ENCODE measurements at regions not wholly inside any gene's neighbourhood (a gene's known extent, or its start where the extent isn't known, plus 50 kb on each side); places are given as distances from the start of the nearest gene placed in this dataset.

GRCh38 chr13:76239031-76239680 is 603.0 kb downstream of the LMO7 start:
- Histone ChIP-seq H3K27me3 (replicated peaks; ENCODE audit: insufficient read depth) (no peaks in the 10 kb centered on the region), H3F3A (ENCODE audit: insufficient read depth) (no peaks in the 10 kb centered on the region), H3K36me3 (ENCODE audit: low read depth) (no peaks in the 10 kb centered on the region), H3K79me2 (ENCODE audit: insufficient read depth) (no peaks in the 10 kb centered on the region), H4K20me1 (ENCODE audit: insufficient read depth) (no peaks in the 10 kb centered on the region), H3K4me1 (ENCODE audit: insufficient read depth) (no peaks in the 10 kb centered on the region), H3K4me3 (no peak overlapping the region), H3K9me3 (ENCODE audit: low read depth) (no peaks in the 10 kb centered on the region), H2AFZ (no peak overlapping the region), H3K4me2 (ENCODE audit: unreplicated experiment) (no peak overlapping the region), H3K9ac (no peak overlapping the region), H3K27ac (no peak overlapping the region), H3K9me2 (ENCODE audit: insufficient read depth) (no peaks in the 10 kb centered on the region)
- TF ChIP-seq EZH2phosphoT487 (IDR thresholded peaks at IDR 0.05; ENCODE audit: insufficient read depth, low read depth) (no peak), EZH2 (IDR thresholded peaks at IDR 0.05; ENCODE audit: insufficient read depth, poor library complexity, severe bottlenecking) (no peak)
- WGBS, 2 experiments (ENCODE audit: low coverage in 1 of 2, low lambda C conversion rate in 2 of 2, missing lambda C conversion rate in 2 of 2), result 36 to 37% methylated on average over 4 of the region's 4 CpGs
- DNase-seq, result no peak
- in situ Hi-C loops (cut with MboI), result no loop called here

DNA sequence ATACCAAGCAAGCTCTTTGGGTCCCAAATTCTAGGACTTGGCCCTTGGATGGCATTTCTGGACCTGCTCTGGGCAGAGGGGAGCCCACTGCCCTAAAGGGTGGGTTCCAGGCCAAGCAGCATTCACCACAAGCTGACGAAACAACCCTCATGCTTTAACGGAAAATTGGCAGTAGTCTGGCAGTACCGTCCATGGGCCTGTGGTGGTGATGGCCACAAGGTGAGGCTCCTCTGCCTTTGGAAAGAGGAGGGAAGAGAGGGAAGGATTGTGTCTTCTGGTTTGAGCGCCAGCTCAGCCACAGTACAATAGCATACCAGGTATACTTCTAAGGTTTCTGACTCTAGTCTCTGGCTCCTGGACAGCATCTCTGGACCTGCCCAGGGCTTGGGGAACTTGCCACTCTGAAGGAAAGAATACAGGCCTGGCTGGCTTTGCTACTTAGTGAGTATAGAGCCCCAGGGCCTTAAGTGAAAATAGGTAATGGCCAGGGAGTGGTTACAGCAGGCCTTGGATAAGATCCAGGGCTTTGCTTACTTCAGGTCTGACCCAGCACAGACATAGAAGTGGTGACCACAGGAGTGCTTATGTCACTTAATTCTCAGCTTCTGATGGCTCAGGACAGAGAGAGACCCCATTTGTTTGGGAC is 595.5 kb downstream of the LMO7 start:
- Histone ChIP-seq H3K4me1 (ENCODE audit: insufficient read depth) (no peaks in the 10 kb centered on the region), H3K4me3 (no peak overlapping the region), H3K9ac (no peak overlapping the region), H3K79me2 (ENCODE audit: insufficient read depth) (no peaks in the 10 kb centered on the region), H4K20me1 (ENCODE audit: insufficient read depth) (no peaks in the 10 kb centered on the region), H3K27ac (no peak overlapping the region), H3K4me2 (ENCODE audit: unreplicated experiment) (no peak overlapping the region), H3K9me3 (ENCODE audit: low read depth) (no peaks in the 10 kb centered on the region), H3F3A (ENCODE audit: insufficient read depth) (no peaks in the 10 kb centered on the region), H3K27me3 (replicated peaks; ENCODE audit: insufficient read depth) (no peaks in the 10 kb centered on the region), H3K36me3 (ENCODE audit: low read depth) (no peaks in the 10 kb centered on the region), H3K9me2 (ENCODE audit: insufficient read depth) (no peaks in the 10 kb centered on the region), H2AFZ (no peak overlapping the region)
- DNase-seq, result no peak
- TF ChIP-seq EZH2 (IDR thresholded peaks at IDR 0.05; ENCODE audit: insufficient read depth, poor library complexity, severe bottlenecking) (no peak), EZH2phosphoT487 (IDR thresholded peaks at IDR 0.05; ENCODE audit: insufficient read depth, low read depth) (no peak)
- in situ Hi-C loops (cut with MboI), result no loop called here
- WGBS, 2 experiments (ENCODE audit: low coverage in 1 of 2, low lambda C conversion rate in 2 of 2, missing lambda C conversion rate in 2 of 2), result 58 to 70% methylated on average over 4 of the region's 4 CpGs

DNA sequence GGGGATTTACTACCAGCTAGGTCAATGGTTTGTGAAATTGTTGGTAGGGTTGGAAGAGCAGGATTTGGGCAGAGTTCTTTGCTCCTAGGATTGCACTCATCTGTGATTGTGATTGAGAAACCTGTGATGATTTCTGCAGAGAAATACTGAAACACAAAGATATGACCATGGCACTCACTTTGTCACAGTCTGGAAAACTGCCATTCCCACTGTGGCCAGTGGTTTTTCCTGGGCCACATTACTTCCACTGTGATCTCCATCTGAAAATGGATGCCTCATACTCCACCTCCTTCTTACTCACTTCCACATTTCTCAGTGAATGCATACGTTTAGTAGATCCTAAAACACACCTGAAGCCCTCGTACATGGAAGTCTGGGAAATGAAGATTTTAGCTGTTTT is 593.2 kb downstream of the LMO7 start:
- Histone ChIP-seq H3K9ac (no peak overlapping the region), H3K4me1 (ENCODE audit: insufficient read depth) (no peaks in the 10 kb centered on the region), H3K4me3 (no peak overlapping the region), H3K4me2 (ENCODE audit: unreplicated experiment) (no peak overlapping the region), H3K9me2 (ENCODE audit: insufficient read depth) (0 out of 2 replicates have a peak, but pooled peaks cover 3% of the 10 kb centered on the region), H2AFZ (no peak overlapping the region), H4K20me1 (ENCODE audit: insufficient read depth) (no peaks in the 10 kb centered on the region), H3K27me3 (replicated peaks; ENCODE audit: insufficient read depth) (no peaks in the 10 kb centered on the region), H3K36me3 (ENCODE audit: low read depth) (no peaks in the 10 kb centered on the region), H3F3A (ENCODE audit: insufficient read depth) (no peaks in the 10 kb centered on the region), H3K9me3 (ENCODE audit: low read depth) (no peaks in the 10 kb centered on the region), H3K79me2 (ENCODE audit: insufficient read depth) (no peaks in the 10 kb centered on the region), H3K27ac (no peak overlapping the region)
- WGBS, 2 experiments (ENCODE audit: low coverage in 1 of 2, low lambda C conversion rate in 2 of 2, missing lambda C conversion rate in 2 of 2), result 40 to 51% methylated on average over 2 of the region's 2 CpGs
- TF ChIP-seq EZH2 (IDR thresholded peaks at IDR 0.05; ENCODE audit: insufficient read depth, poor library complexity, severe bottlenecking) (no peak), EZH2phosphoT487 (IDR thresholded peaks at IDR 0.05; ENCODE audit: insufficient read depth, low read depth) (no peak)
- in situ Hi-C loops (cut with MboI), result no loop called here
- no peak for DNase-seq

GRCh38 chr13:76226941-76227340 is 590.8 kb downstream of the LMO7 start:
- no peaks in the 10 kb centered on the region for H3K79me2 ChIP-seq (ENCODE audit: insufficient read depth)
- DNase-seq, result no peak
- H3K4me2 ChIP-seq (ENCODE audit: unreplicated experiment), result no peak overlapping the region
- 3 to 9% methylated on average over 1 of the region's 1 CpG for WGBS, 2 experiments (ENCODE audit: low coverage in 1 of 2, low lambda C conversion rate in 2 of 2, missing lambda C conversion rate in 2 of 2)
- in situ Hi-C loops (cut with MboI), result no loop called here
- H3K4me3 ChIP-seq, result no peak overlapping the region
- H3K27ac ChIP-seq, result no peak overlapping the region
- no peaks in the 10 kb centered on the region for H3K36me3 ChIP-seq (ENCODE audit: low read depth)
- no peaks in the 10 kb centered on the region for H3F3A ChIP-seq (ENCODE audit: insufficient read depth)
- no peaks in the 10 kb centered on the region for H3K9me3 ChIP-seq (ENCODE audit: low read depth)
- no peak for TF ChIP-seq EZH2 (IDR thresholded peaks at IDR 0.05; ENCODE audit: insufficient read depth, poor library complexity, severe bottlenecking)
- no peak for TF ChIP-seq EZH2phosphoT487 (IDR thresholded peaks at IDR 0.05; ENCODE audit: insufficient read depth, low read depth)
- H3K4me1 ChIP-seq (ENCODE audit: insufficient read depth), result no peaks in the 10 kb centered on the region
- H2AFZ ChIP-seq, result no peak overlapping the region
- H4K20me1 ChIP-seq (ENCODE audit: insufficient read depth), result no peaks in the 10 kb centered on the region
- no peak overlapping the region for H3K9ac ChIP-seq
- no peaks in the 10 kb centered on the region for H3K27me3 ChIP-seq (replicated peaks; ENCODE audit: insufficient read depth)
- 0 out of 2 replicates have a peak, but pooled peaks cover 3% of the 10 kb centered on the region for H3K9me2 ChIP-seq (ENCODE audit: insufficient read depth)
